Fibroblast of skin of left quadriceps (primary cell): ENCODE measurements at regions not wholly inside any gene's neighbourhood (a gene's known extent, or its start where the extent isn't known, plus 50 kb on each side); places are given as distances from the start of the nearest gene placed in this dataset.
"Not testable (repeated sequence)": the region's sequence is repeated elsewhere in the genome, so short reads cannot be mapped to it uniquely, and the experiment has no call there.

ENCODE experiments used
- DNase-seq, 2 experiments: peaks; one replicate each; pipeline ENCODE4 v3.0.0-alpha.2; 2013; ENCODE audit warnings: low read depth in 2 of 2

GRCh38 chr10:53338199-53338598 lies 565.6 kb upstream of the MBL2 start:
- not testable (repeated sequence) for DNase-seq

- not testable (repeated sequence) for DNase-seq
Measured at GRCh38 chr10:53335803-53336422, 563.3 kb upstream of the MBL2 start.

GRCh38 chr10:53331460-53331859 lies 558.9 kb upstream of the MBL2 start:
- DNase-seq: no peak

GRCh38 chr10:53326401-53327305 lies 554.1 kb upstream of the MBL2 start:
- DNase-seq: not testable (repeated sequence)

- DNase-seq: peak; percentile 13 to 14
Measured at GRCh38 chr10:53325066-53325465, 552.5 kb upstream of the MBL2 start.

GRCh38 chr10:53315709-53316108 lies 543.1 kb upstream of the MBL2 start:
- peak in 1 of 2 experiments; percentile 10 for DNase-seq

GRCh38 chr10:53314876-53315275 lies 542.3 kb upstream of the MBL2 start:
- DNase-seq: peak; percentile 97 to 98

GRCh38 chr10:53298443-53298842 lies 525.9 kb upstream of the MBL2 start:
- no peak for DNase-seq

GRCh38 chr10:53284615-53285182 lies 512.1 kb upstream of the MBL2 start:
- DNase-seq: no peak

- DNase-seq: no peak
Measured at GRCh38 chr10:53276797-53277196, 504.2 kb upstream of the MBL2 start.

GRCh38 chr10:53269482-53269881 lies 496.9 kb upstream of the MBL2 start:
- DNase-seq: no peak

- no peak for DNase-seq
Measured at GRCh38 chr10:53260213-53260612, 487.6 kb upstream of the MBL2 start.

- no peak for DNase-seq
Measured at GRCh38 chr10:53256623-53257022, 484.0 kb upstream of the MBL2 start.

- DNase-seq: no peak
Measured at GRCh38 chr10:53255661-53256205, 483.1 kb upstream of the MBL2 start.

GRCh38 chr10:53253221-53253620 lies 480.6 kb upstream of the MBL2 start:
- DNase-seq: no peak

GRCh38 chr10:53239873-53240272 lies 467.3 kb upstream of the MBL2 start:
- DNase-seq: no peak

- DNase-seq: no peak
Measured at GRCh38 chr10:53236941-53237340, 464.4 kb upstream of the MBL2 start.

- no peak for DNase-seq
Measured at GRCh38 chr10:53233749-53234148, 461.2 kb upstream of the MBL2 start.

GRCh38 chr10:53230651-53231050 lies 458.1 kb upstream of the MBL2 start:
- DNase-seq: no peak

- DNase-seq: no peak
Measured at GRCh38 chr10:53223851-53224250, 451.3 kb upstream of the MBL2 start.

GRCh38 chr10:53222806-53223205 lies 450.2 kb upstream of the MBL2 start:
- DNase-seq: no peak

- DNase-seq: peak; percentile 1 to 3
Measured at GRCh38 chr10:53209944-53210611, 437.5 kb upstream of the MBL2 start.
